Astrocyte (in vitro differentiated cells and primary cell): ENCODE measurements at regions not wholly inside any gene's neighbourhood (a gene's known extent, or its start where the extent isn't known, plus 50 kb on each side); places are given as distances from the start of the nearest gene placed in this dataset.

ENCODE experiments used
- DNase-seq: peaks from one replicate; pipeline ENCODE4 v3.0.0-alpha.2; 2010; ENCODE audit warnings: low read depth
- FAIRE-seq: peaks from 2 replicates; lab custom pipeline; 2011; peaks lifted over from hg19 to GRCh38; lab: Jason Lieb, UNC
- H2AFZ ChIP-seq: 2 replicates; pipeline ENCODE4 v1.6.0; 2012; ENCODE audit warnings: low read depth, low read length, inconsistent platforms
- H3K27ac ChIP-seq: 2 replicates; pipeline ENCODE4 v1.5.1; 2011; ENCODE audit warnings: low read depth, low read length, inconsistent platforms
- H3K27me3 ChIP-seq: 2 replicates; pipeline ENCODE4 v1.6.0; 2011; ENCODE audit warnings: low read length, inconsistent platforms; ENCODE audit not compliant: insufficient read depth
- H3K36me3 ChIP-seq: 2 replicates; pipeline ENCODE4 v1.5.1; 2011; ENCODE audit warnings: low read length, inconsistent platforms; ENCODE audit not compliant: insufficient read depth
- H3K4me1 ChIP-seq: 2 replicates; pipeline ENCODE4 v1.5.1; 2011; ENCODE audit warnings: low read length, inconsistent platforms; ENCODE audit not compliant: insufficient read depth
- H3K4me2 ChIP-seq: 2 replicates; pipeline ENCODE4 v1.6.0; 2012; ENCODE audit warnings: low read length, inconsistent platforms
- H3K4me3 ChIP-seq: 2 replicates; pipeline ENCODE4 v1.5.1; 2011; ENCODE audit warnings: low read depth, mild to moderate bottlenecking, low read length, inconsistent platforms; ENCODE audit not compliant: insufficient read depth
- H3K79me2 ChIP-seq: 2 replicates; pipeline ENCODE4 v1.6.0; 2012; ENCODE audit warnings: mild to moderate bottlenecking, low read length, inconsistent platforms; ENCODE audit not compliant: insufficient read depth
- H3K9ac ChIP-seq: 2 replicates; pipeline ENCODE4 v1.6.0; 2012; ENCODE audit warnings: mild to moderate bottlenecking, low read length, inconsistent platforms
- H3K9me3 ChIP-seq: 2 replicates; pipeline ENCODE4 v1.5.1; 2012; ENCODE audit warnings: low read depth, mild to moderate bottlenecking, low read length, inconsistent platforms; ENCODE audit not compliant: insufficient read depth
- H4K20me1 ChIP-seq: 2 replicates; pipeline ENCODE4 v1.6.0; 2012; ENCODE audit warnings: low read length, inconsistent platforms; ENCODE audit not compliant: insufficient read depth
- H3K27ac Mint-ChIP-seq: one replicate; pipeline ENCODE4 v1.8.0; 2021; ENCODE audit warnings: mild to moderate bottlenecking, mixed read lengths; ENCODE audit not compliant: unreplicated experiment
- H3K27me3 Mint-ChIP-seq: one replicate; pipeline ENCODE4 v1.8.0; 2021; ENCODE audit warnings: low read depth, mixed read lengths; ENCODE audit not compliant: unreplicated experiment
- H3K36me3 Mint-ChIP-seq: one replicate; pipeline ENCODE4 v1.8.0; 2021; ENCODE audit warnings: low read depth, mixed read lengths; ENCODE audit not compliant: unreplicated experiment
- H3K4me1 Mint-ChIP-seq: one replicate; pipeline ENCODE4 v1.8.0; 2021; ENCODE audit warnings: low read depth, mixed read lengths; ENCODE audit not compliant: unreplicated experiment
- H3K4me3 Mint-ChIP-seq: one replicate; pipeline ENCODE4 v1.8.0; 2021; ENCODE audit warnings: mild to moderate bottlenecking, moderate library complexity, mixed read lengths; ENCODE audit not compliant: unreplicated experiment
- H3K9me3 Mint-ChIP-seq: one replicate; pipeline ENCODE4 v1.8.0; 2021; ENCODE audit warnings: mild to moderate bottlenecking, mixed read lengths; ENCODE audit not compliant: unreplicated experiment
- EZH2 ChIP-seq: IDR thresholded peaks from 2 replicates; pipeline ENCODE4 v1.6.1; 2012; ENCODE audit warnings: mild to moderate bottlenecking, low read length, inconsistent platforms; ENCODE audit not compliant: insufficient read depth
- TF ChIP-seq, protein P1 (sequence below): IDR thresholded peaks from 2 replicates; pipeline ENCODE4 v1.5.1; 2011; ENCODE audit warnings: low read depth, mild to moderate bottlenecking, inconsistent platforms, low read length, moderate library complexity; ENCODE audit not compliant: insufficient read depth

DNA sequence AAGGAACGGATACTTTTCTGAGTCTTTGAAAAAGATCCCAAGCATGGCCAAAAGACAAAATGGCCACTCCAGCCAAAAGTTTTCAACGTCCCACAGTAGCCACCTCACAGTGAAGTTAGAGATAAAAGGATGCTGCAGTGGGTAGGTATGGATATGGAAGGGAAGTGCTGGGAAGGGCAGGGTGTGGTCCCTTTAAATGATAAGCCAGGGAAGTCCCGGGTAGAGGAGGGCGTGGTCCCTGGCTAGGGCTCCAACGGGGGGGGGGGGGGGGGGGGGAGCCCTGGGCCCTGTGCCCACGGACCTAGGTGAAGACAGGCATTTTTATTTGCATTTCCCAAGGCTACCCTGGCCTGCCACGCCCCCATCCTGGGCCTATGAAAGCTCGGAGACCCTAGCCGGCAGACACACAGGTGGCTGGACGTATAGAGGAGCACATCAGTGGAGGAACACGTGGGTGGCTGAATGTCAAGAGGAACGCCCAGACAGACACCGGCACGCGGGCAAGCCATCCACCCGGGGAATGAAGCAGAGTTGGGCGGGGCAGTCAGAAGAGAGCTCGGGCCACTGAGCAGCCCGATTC, 306.7 kb downstream of the NFIB start:
- H3K27ac ChIP-seq = no peak overlapping the region
- H3K9me3 ChIP-seq = no peaks in the 10 kb centered on the region
- no peak overlapping the region for H2AFZ ChIP-seq
- H3K9ac ChIP-seq = no peak overlapping the region
- H3K4me1 ChIP-seq = no peaks in the 10 kb centered on the region
- FAIRE-seq (no peak), DNase-seq (no peak)
- Mint-ChIP-seq H3K9me3 (peaks cover 5% of the 10 kb centered on the region), H3K4me3 (no peak overlapping the region), H3K27ac (no peak overlapping the region), H3K27me3 (peaks cover 6% of the 10 kb centered on the region), H3K36me3 (no peaks in the 10 kb centered on the region), H3K4me1 (no peaks in the 10 kb centered on the region)
- H3K4me3 ChIP-seq = no peak overlapping the region
- H3K27me3 ChIP-seq = peaks cover 6% of the 10 kb centered on the region
- H3K36me3 ChIP-seq = no peaks in the 10 kb centered on the region
- TF ChIP-seq, protein P1, sequence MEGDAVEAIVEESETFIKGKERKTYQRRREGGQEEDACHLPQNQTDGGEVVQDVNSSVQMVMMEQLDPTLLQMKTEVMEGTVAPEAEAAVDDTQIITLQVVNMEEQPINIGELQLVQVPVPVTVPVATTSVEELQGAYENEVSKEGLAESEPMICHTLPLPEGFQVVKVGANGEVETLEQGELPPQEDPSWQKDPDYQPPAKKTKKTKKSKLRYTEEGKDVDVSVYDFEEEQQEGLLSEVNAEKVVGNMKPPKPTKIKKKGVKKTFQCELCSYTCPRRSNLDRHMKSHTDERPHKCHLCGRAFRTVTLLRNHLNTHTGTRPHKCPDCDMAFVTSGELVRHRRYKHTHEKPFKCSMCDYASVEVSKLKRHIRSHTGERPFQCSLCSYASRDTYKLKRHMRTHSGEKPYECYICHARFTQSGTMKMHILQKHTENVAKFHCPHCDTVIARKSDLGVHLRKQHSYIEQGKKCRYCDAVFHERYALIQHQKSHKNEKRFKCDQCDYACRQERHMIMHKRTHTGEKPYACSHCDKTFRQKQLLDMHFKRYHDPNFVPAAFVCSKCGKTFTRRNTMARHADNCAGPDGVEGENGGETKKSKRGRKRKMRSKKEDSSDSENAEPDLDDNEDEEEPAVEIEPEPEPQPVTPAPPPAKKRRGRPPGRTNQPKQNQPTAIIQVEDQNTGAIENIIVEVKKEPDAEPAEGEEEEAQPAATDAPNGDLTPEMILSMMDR = no peak
- TF ChIP-seq EZH2 = no peak
- no peaks in the 10 kb centered on the region for H4K20me1 ChIP-seq
- H3K79me2 ChIP-seq = no peaks in the 10 kb centered on the region
- no peak overlapping the region for H3K4me2 ChIP-seq

DNA sequence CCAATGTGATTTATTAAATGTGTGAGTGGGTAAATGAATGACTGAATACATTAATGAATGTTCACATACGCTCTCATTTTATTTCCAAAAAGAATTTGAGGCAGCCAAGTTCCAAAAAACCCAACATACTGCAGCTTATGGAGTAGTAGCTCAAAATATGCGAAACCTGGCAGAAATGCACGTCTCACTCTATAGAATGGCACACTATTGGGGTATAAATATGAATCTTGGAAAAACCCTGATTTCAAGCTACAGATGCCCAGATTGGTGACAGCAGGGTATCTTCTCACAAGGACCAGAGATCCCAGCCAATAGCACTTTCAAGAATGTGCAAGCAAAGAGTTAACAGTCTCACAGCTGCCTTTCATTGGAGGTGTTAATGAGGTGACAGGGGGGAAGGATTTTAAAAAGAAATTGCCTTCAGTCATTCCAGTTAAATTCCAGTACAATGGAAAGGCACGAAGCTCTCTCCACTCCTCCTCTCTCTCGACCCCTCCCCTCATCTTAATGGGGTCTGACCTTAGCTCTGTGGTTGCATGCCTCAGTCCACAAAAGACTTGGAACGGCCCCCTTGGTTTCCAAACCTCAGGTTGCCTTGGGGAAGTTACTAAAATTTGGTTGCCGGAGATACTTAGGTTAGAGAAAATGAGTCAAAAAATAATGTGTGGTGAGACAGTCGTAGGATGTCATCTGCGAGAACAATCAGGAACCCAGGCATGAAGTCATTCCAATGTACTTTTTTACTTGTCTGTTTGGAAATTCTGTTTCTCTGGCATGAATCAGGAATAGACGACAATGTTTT, 307.4 kb downstream of the NFIB start:
- H3K4me1 Mint-ChIP-seq = no peaks in the 10 kb centered on the region
- no peaks in the 10 kb centered on the region for H3K36me3 Mint-ChIP-seq
- H3K27ac Mint-ChIP-seq = no peak overlapping the region
- no peaks in the 10 kb centered on the region for H3K36me3 ChIP-seq
- H3K9me3 Mint-ChIP-seq = peaks cover 5% of the 10 kb centered on the region
- H3K9ac ChIP-seq = no peak overlapping the region
- H2AFZ ChIP-seq = no peak overlapping the region
- H3K4me3 Mint-ChIP-seq = no peak overlapping the region
- H3K4me1 ChIP-seq = no peaks in the 10 kb centered on the region
- no peaks in the 10 kb centered on the region for H3K79me2 ChIP-seq
- H3K4me3 ChIP-seq = no peak overlapping the region
- DNase-seq = peak; percentile 82
- no peak overlapping the region for H3K27ac ChIP-seq
- H3K4me2 ChIP-seq = no peak overlapping the region
- H3K27me3 Mint-ChIP-seq = peaks cover 6% of the 10 kb centered on the region
- no peak for TF ChIP-seq EZH2
- TF ChIP-seq, protein P1 = no peak
- no peaks in the 10 kb centered on the region for H4K20me1 ChIP-seq
- FAIRE-seq = no peak
- no peaks in the 10 kb centered on the region for H3K9me3 ChIP-seq
- peaks cover 6% of the 10 kb centered on the region for H3K27me3 ChIP-seq

DNA sequence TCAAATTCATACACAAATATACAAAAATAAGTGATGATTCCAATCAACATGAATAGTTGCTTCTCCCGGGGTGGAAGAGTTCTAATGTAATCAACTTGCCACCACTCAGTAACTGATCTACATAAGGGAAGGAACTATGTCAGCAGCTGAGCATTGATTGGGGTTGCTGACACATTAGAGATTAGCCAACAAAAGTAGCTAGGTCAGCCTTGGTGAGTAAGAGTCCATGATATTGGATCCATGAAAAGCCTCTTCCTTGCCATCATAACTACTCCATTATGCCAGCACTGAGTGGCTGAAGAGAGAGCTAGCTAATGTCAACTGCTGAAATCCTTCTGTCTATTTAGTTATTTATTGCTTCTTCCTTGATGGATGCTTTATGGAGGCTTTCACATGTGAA, 309.8 kb downstream of the NFIB start:
- no peaks in the 10 kb centered on the region for H4K20me1 ChIP-seq
- H3K4me3 ChIP-seq = no peak overlapping the region
- no peak overlapping the region for H3K27ac ChIP-seq
- H3K4me1 ChIP-seq = no peaks in the 10 kb centered on the region
- no peak for DNase-seq
- no peak overlapping the region for H2AFZ ChIP-seq
- H3K4me1 Mint-ChIP-seq = no peaks in the 10 kb centered on the region
- peaks cover 6% of the 10 kb centered on the region for H3K27me3 ChIP-seq
- H3K4me2 ChIP-seq = no peak overlapping the region
- FAIRE-seq = no peak
- H3K4me3 Mint-ChIP-seq = no peak overlapping the region
- no peak overlapping the region for H3K9ac ChIP-seq
- H3K27me3 Mint-ChIP-seq = peaks cover 6% of the 10 kb centered on the region
- no peaks in the 10 kb centered on the region for H3K9me3 ChIP-seq
- TF ChIP-seq EZH2 = no peak
- TF ChIP-seq, protein P1 = no peak
- no peaks in the 10 kb centered on the region for H3K36me3 Mint-ChIP-seq
- H3K9me3 Mint-ChIP-seq = peaks cover 10% of the 10 kb centered on the region
- H3K79me2 ChIP-seq = no peaks in the 10 kb centered on the region
- H3K36me3 ChIP-seq = no peaks in the 10 kb centered on the region
- no peak overlapping the region for H3K27ac Mint-ChIP-seq
